AG09319 (cell line): ENCODE measurements at regions not wholly inside any gene's neighbourhood (a gene's known extent, or its start where the extent isn't known, plus 50 kb on each side); places are given as distances from the start of the nearest gene placed in this dataset.

Experiments
- DNase-seq: peaks from one replicate; pipeline ENCODE4 v3.0.0-alpha.2; 2010; ENCODE audit warnings: low read depth; ENCODE audit errors: extremely low read depth
- CTCF ChIP-seq: IDR thresholded peaks from 2 replicates; pipeline ENCODE4 v1.5.1; 2011; ENCODE audit warnings: low read depth, mild to moderate bottlenecking, inconsistent platforms, low read length, moderate library complexity

- no peak for TF ChIP-seq CTCF
- no peak for DNase-seq
These were observed 1107.0 kb upstream of the SEMA6A start for GRCh38 chr5:117681431-117682254.

DNA sequence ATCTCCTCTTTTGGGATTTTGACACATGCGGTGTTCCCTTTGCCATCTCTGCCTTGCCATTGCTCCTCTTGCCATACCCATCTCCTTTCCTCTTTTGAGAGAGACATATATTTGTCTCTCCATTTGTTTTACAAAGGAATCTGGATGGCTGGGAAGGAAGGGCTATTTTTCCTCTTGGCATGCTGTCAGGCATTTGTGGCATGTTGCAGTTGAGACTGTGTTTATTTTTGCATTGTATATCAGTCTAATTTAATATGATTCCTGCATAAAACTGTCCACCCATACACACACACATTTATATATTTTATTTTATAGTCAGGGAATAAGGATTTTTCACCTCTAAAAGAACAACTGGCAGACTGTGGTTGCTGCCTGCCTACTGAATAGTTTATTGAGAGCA is 1105.8 kb upstream of the SEMA6A start:
- no peak for TF ChIP-seq CTCF
- DNase-seq: no peak

DNA sequence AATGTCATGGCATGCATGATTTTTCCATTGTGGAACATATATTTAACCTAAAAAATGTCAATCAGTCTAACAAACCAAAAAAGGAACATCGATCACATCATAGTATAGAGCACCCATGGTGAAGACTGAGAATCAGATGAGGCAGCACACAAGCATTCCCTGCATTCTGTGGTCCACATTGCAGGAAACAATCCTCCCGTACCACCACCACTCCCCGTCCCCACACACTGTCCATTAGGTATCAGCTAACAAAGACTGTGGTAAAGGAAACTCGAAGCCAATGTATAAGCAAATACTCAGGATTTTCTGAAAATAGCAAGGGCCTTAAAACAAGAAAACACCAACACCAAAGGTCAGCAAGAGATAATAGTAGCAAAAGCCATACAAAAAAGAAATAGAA is 1104.4 kb upstream of the SEMA6A start:
- no peak for DNase-seq
- no peak for TF ChIP-seq CTCF

DNA sequence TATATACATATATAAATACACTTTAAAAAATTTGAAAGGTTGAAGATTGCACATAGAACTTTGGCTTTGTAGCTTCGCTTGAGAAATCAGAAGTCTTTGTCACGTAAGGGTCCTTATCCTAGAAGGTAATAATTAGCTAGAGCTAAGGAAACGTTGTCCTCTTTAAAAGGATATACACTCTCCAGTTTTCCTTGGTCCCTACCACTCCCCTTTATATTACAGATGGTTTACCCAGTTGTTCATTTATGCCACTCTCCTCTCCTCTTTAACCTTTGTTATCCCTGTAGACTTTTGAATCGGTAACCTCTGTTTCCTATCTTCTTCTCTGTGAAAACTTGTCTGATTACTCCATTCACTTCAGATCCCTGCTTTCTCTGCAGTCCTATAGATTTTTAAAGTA is 1101.0 kb upstream of the SEMA6A start:
- DNase-seq: no peak
- no peak for TF ChIP-seq CTCF

- DNase-seq: no peak
- TF ChIP-seq CTCF: no peak
These were observed 1096.9 kb upstream of the SEMA6A start for GRCh38 chr5:117671551-117671950.

- no peak for DNase-seq
- no peak for TF ChIP-seq CTCF
These were observed 1092.5 kb upstream of the SEMA6A start for GRCh38 chr5:117667105-117667504.

GRCh38 chr5:117665121-117665520 is 1090.5 kb upstream of the SEMA6A start:
- DNase-seq: no peak
- TF ChIP-seq CTCF: no peak
